Panc1 (cell line): ENCODE measurements at regions not wholly inside any gene's neighbourhood (a gene's known extent, or its start where the extent isn't known, plus 50 kb on each side); places are given as distances from the start of the nearest gene placed in this dataset.

Experiments used
- ATAC-seq: fragments of 200-7000 bp; cut with Tn5 transposase; 2 replicates; pipeline ENCODE4 v1.9.1; 2020; ENCODE audit warnings: mild to moderate bottlenecking, moderate library complexity
- BruUV-seq: library from RNA; stranded (reverse); fragments of 400-500 nt; replicated peaks from 2 replicates; lab custom pipeline; 2021; lab: Mats Ljungman, UMichigan
- CTCF ChIA-PET: fragments of 300-600 bp; sonication (Branson Sonifier 250); formaldehyde crosslinking; loops from one replicate; lab custom pipeline; 2022; ENCODE audit warnings: antibody characterized with exemption; lab: Charles Lee
- POLR2A ChIA-PET: fragments of 300-600 bp; sonication (Branson Sonifier 250); formaldehyde crosslinking; loops from one replicate; lab custom pipeline; 2022; ENCODE audit warnings: antibody characterized with exemption; lab: Charles Lee
- DNase-seq: peaks from one replicate; pipeline ENCODE4 v3.0.0-alpha.2; 2010; ENCODE audit warnings: low read depth, low spot score
- H3K27ac ChIP-seq: 2 replicates; pipeline ENCODE4 v1.5.1; 2011; ENCODE audit warnings: mild to moderate bottlenecking, low read length, inconsistent platforms
- H3K27me3 ChIP-seq: fragments of 200-500 bp; sonication (Bioruptor generic); 2 replicates; pipeline ENCODE4 v1.6.0; 2014; ENCODE audit warnings: low read length, inconsistent platforms; ENCODE audit not compliant: control insufficient read depth, insufficient read depth
- H3K36me3 ChIP-seq: fragments of 200-500 bp; sonication (Bioruptor generic); 2 replicates; pipeline ENCODE4 v1.5.1; 2014; ENCODE audit warnings: inconsistent platforms, mild to moderate bottlenecking, low read length, moderate library complexity; ENCODE audit not compliant: control insufficient read depth, insufficient read depth
- H3K4me1 ChIP-seq: 2 replicates; pipeline ENCODE4 v1.5.1; 2011; ENCODE audit warnings: inconsistent platforms, mild to moderate bottlenecking, low read length, moderate library complexity; ENCODE audit not compliant: control insufficient read depth, insufficient read depth
- H3K4me3 ChIP-seq, 2 experiments: 2 replicates each; pipeline ENCODE4 v1.5.1; 2011 to 2012; ENCODE audit warnings: low read depth in 2 of 2, low read length in 2 of 2, mild to moderate bottlenecking in 2 of 2, inconsistent platforms in 1 of 2, moderate library complexity in 1 of 2
- H3K9me3 ChIP-seq: fragments of 200-500 bp; sonication (Bioruptor generic); 2 replicates; pipeline ENCODE4 v1.5.1; 2014; ENCODE audit warnings: low read depth, mild to moderate bottlenecking, inconsistent platforms, low read length, moderate library complexity; ENCODE audit not compliant: control insufficient read depth, insufficient read depth
- POLR2AphosphoS5 ChIP-seq: IDR thresholded peaks from 2 replicates; pipeline ENCODE4 v1.6.1; 2012; ENCODE audit warnings: mild to moderate bottlenecking, low read depth, low read length, moderate library complexity
- SIN3A ChIP-seq: IDR thresholded peaks from 2 replicates; pipeline ENCODE4 v1.6.1; 2012; ENCODE audit warnings: low read depth, mild to moderate bottlenecking, low read length, moderate library complexity, borderline replicate concordance; ENCODE audit not compliant: insufficient read depth
- TCF7L2 ChIP-seq: IDR thresholded peaks from 2 replicates; pipeline ENCODE4 v1.6.1; 2011; ENCODE audit warnings: mild to moderate bottlenecking, low read depth, low read length, inconsistent platforms
- in situ Hi-C: cut with HindIII; loops from 2 replicates; pipeline ENCODE4 v1.10.0; 2016; ENCODE audit warnings: low sequenced_read_pairs, low pct_unique_long_range_greater_than_20kb
- intact Hi-C: fragments of 100-400 bp; cut with micrococcal nuclease; formaldehyde crosslinking; loops from one replicate; pipeline ENCODE4 v1.10.0; 2022; ENCODE audit not compliant: unreplicated experiment
- TF ChIP-seq, protein P1 (sequence below), 2 experiments: IDR thresholded peaks; 2 replicates each; pipeline ENCODE4 v1.6.1; 2011 to 2012; ENCODE audit warnings: low read depth in 2 of 2, control low read depth in 1 of 2, low read length in 1 of 2, mild to moderate bottlenecking in 1 of 2, moderate library complexity in 1 of 2; ENCODE audit not compliant: insufficient read depth in 1 of 2
- TF ChIP-seq, protein P2 (sequence below): fragments of 450-650 bp; IDR thresholded peaks from 2 replicates; pipeline ENCODE4 v1.5.1; 2017; ENCODE audit warnings: mild to moderate bottlenecking

DNA sequence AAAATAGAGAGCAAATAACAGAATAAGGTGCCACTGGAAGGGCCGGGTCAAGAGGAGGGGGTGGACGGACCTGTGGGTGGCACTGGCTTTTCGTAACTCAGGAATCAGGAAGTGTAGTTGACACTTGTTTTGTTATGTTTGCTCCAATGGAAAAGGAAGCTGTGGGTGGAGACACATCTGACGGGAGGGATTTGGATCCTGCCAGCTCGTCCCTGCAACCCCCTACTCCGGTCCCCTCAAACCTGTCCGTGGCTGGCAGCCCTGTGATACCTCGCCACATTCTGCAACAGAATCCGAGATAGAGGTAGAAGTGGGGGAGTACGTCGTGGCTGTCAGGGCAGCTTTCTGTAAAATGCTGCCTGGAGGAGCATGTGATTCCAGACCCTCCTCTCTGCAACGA lies 104.2 kb upstream of the IER5L start:
- ChIA-PET POLR2A (no interaction called here), CTCF (no interaction called here)
- in situ Hi-C loops (no loop called here), intact Hi-C loops (no loop called here)
- Histone ChIP-seq H3K36me3 (no peaks in the 10 kb centered on the region), H3K4me3 (no peak overlapping the region), H3K27ac (no peak overlapping the region), H3K9me3 (no peaks in the 10 kb centered on the region), H3K4me1 (0 out of 2 replicates have a peak, but pooled peaks cover 5% of the 10 kb centered on the region), H3K27me3 (no peaks in the 10 kb centered on the region)
- no TSS peak for BruUV-seq
- ATAC-seq (no peak), DNase-seq (no peak)
- TF ChIP-seq, protein P1, sequence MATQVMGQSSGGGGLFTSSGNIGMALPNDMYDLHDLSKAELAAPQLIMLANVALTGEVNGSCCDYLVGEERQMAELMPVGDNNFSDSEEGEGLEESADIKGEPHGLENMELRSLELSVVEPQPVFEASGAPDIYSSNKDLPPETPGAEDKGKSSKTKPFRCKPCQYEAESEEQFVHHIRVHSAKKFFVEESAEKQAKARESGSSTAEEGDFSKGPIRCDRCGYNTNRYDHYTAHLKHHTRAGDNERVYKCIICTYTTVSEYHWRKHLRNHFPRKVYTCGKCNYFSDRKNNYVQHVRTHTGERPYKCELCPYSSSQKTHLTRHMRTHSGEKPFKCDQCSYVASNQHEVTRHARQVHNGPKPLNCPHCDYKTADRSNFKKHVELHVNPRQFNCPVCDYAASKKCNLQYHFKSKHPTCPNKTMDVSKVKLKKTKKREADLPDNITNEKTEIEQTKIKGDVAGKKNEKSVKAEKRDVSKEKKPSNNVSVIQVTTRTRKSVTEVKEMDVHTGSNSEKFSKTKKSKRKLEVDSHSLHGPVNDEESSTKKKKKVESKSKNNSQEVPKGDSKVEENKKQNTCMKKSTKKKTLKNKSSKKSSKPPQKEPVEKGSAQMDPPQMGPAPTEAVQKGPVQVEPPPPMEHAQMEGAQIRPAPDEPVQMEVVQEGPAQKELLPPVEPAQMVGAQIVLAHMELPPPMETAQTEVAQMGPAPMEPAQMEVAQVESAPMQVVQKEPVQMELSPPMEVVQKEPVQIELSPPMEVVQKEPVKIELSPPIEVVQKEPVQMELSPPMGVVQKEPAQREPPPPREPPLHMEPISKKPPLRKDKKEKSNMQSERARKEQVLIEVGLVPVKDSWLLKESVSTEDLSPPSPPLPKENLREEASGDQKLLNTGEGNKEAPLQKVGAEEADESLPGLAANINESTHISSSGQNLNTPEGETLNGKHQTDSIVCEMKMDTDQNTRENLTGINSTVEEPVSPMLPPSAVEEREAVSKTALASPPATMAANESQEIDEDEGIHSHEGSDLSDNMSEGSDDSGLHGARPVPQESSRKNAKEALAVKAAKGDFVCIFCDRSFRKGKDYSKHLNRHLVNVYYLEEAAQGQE (IDR thresholded peaks at IDR 0.05; ENCODE audit: insufficient read depth in 1 of 2, low read depth in 2 of 2, low read length in 1 of 2), result no peak
- no peak for TF ChIP-seq SIN3A
- TF ChIP-seq POLR2AphosphoS5, result no peak
- TF ChIP-seq TCF7L2, result no peak
- TF ChIP-seq, protein P2, sequence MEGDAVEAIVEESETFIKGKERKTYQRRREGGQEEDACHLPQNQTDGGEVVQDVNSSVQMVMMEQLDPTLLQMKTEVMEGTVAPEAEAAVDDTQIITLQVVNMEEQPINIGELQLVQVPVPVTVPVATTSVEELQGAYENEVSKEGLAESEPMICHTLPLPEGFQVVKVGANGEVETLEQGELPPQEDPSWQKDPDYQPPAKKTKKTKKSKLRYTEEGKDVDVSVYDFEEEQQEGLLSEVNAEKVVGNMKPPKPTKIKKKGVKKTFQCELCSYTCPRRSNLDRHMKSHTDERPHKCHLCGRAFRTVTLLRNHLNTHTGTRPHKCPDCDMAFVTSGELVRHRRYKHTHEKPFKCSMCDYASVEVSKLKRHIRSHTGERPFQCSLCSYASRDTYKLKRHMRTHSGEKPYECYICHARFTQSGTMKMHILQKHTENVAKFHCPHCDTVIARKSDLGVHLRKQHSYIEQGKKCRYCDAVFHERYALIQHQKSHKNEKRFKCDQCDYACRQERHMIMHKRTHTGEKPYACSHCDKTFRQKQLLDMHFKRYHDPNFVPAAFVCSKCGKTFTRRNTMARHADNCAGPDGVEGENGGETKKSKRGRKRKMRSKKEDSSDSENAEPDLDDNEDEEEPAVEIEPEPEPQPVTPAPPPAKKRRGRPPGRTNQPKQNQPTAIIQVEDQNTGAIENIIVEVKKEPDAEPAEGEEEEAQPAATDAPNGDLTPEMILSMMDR, result no peak

DNA sequence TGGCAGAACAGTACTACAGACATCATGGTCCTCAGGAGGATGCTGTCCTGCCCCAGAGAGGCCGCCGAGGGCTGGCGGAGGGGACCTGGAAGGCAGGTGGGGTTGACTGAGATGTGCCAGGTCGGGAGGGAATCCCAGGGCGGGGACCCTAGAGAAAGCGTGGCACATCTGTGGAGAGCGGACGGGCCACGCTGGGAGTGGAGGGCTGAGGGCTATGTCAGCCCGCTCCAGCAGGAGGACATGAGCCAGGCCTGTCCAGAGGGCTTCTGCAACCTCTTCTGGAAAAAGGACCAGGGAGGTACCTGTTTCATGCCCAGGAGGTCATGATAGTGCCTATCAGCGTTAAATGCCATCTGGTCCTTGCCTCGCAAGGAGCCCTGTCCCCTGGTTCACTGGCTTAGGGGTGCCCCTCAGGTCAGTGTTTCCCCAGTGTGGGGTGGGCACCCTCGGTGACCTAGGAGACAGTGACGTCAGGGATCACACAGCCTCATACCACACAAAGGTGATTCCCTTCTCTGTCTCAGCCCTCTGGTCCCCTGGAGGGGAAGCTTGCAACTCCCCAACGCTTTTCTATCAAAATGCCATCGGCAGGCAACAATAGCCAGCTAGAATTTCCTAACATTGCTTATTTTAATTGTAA lies 103.6 kb upstream of the IER5L start:
- H3K9me3 ChIP-seq, result no peaks in the 10 kb centered on the region
- in situ Hi-C loops (no loop called here), intact Hi-C loops (no loop called here)
- 0 out of 2 replicates have a peak, but pooled peaks cover 5% of the 10 kb centered on the region for H3K4me1 ChIP-seq
- no peaks in the 10 kb centered on the region for H3K27me3 ChIP-seq
- POLR2A ChIA-PET, result no interaction called here
- BruUV-seq, result no TSS peak
- no peak overlapping the region for H3K27ac ChIP-seq
- H3K4me3 ChIP-seq, result no peak overlapping the region
- H3K36me3 ChIP-seq, result no peaks in the 10 kb centered on the region
- CTCF ChIA-PET, result no interaction called here
- no peak for ATAC-seq
- TF ChIP-seq, protein P2, result no peak
- TF ChIP-seq, protein P1 (IDR thresholded peaks at IDR 0.05; ENCODE audit: insufficient read depth in 1 of 2, low read depth in 2 of 2, low read length in 1 of 2), result no peak
- no peak for TF ChIP-seq TCF7L2
- no peak for TF ChIP-seq SIN3A
- no peak for TF ChIP-seq POLR2AphosphoS5
- DNase-seq, result no peak
